NCI-H1092 (cell line): ENCODE measurements at regions not wholly inside any gene's neighbourhood (a gene's known extent, or its start where the extent isn't known, plus 50 kb on each side); places are given as distances from the start of the nearest gene placed in this dataset.
"Not testable (repeated sequence)": the region's sequence is repeated elsewhere in the genome, so short reads cannot be mapped to it uniquely, and the experiment has no call there.

Source experiments
- DNase-seq: peaks from one replicate; lab custom pipeline; 2025; lab: John Stamatoyannopoulos, UW

DNA sequence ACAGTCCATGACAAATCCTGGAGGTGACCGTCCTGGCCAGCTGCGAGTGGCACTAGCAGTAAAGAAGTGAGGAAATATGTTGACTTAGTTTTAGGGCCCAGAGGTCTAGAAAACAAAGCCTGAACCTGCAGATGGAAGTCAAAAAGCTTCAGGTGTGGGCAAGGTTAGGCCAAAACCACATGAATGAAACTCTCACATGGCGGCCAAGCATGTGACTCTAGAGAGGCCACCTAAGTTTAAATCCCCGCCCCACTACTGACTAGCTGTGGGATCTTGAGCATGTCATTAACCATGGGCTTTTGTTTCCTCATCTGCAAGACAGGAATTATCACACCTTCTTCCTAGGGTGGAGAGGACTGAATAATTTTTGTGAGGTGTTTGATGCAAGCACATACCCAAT lies 148.2 kb upstream of the DAB1 start:
- no peak for DNase-seq

- DNase-seq = not testable (repeated sequence)
Observed at GRCh38 chr1:57558066-57558465, 134.2 kb upstream of the DAB1 start.

DNA sequence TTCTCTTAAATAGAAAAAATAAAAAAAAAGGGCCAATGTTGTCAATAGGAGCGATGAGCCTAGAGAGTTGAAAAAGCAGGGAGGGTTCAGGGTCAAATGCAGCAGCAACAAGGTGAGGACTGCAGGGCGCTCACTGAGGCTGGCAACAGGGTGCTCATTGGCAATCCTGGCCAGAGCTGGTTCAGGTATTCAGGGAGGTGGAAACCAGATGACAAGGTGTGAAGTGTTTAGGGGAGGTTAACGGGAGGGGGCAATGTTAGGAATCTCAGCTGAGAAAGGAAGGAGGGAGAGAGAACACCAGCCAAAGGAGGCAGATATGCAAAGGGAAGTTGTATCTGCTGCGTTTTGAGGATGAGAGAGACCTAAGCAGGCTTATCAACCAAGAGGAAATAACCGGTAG lies 129.8 kb upstream of the DAB1 start:
- DNase-seq = no peak

GRCh38 chr1:57551476-57551875 lies 127.6 kb upstream of the DAB1 start:
- DNase-seq = no peak

DNA sequence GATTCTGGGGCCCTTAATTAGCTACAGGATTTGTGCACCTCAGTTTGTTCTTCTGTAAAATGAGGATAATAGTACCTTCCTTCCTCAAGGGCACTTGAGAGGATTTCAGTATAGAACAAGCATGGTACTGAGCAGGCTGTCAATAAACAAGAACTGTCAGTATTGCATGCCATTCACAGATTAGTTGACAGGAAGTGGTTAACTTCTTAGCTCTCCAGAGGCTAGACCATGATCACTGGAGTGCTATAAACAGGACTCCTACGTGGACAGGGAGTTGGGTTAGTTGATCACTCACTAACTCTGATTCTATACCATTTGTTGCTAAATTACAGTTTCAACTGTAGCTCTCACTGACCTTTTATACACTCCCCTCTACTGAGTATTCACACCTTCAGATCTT lies 126.2 kb upstream of the DAB1 start:
- no peak for DNase-seq

DNA sequence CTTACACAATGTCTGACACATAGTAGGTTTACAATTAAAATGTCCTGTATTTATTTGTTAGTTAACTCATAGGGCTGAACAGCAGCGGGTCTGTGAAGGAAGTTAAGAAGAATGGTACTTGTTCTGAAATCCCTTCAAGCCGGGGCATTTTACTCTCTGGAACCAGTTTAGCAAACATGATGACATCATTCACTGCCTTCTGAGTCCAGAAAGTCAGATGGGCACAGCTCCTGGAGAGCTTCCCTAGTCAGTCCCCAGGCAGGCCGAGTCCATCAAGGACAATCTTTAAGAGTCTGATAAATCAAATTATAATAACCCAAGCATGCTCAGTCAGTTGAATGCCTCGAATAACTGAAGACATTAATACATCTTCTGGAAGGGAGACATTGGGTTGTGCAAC lies 125.4 kb upstream of the DAB1 start:
- DNase-seq = no peak

GRCh38 chr1:57546549-57547330 lies 122.9 kb upstream of the DAB1 start:
- no peak for DNase-seq

- DNase-seq = no peak
Observed at GRCh38 chr1:57544345-57544744, 120.5 kb upstream of the DAB1 start.

DNA sequence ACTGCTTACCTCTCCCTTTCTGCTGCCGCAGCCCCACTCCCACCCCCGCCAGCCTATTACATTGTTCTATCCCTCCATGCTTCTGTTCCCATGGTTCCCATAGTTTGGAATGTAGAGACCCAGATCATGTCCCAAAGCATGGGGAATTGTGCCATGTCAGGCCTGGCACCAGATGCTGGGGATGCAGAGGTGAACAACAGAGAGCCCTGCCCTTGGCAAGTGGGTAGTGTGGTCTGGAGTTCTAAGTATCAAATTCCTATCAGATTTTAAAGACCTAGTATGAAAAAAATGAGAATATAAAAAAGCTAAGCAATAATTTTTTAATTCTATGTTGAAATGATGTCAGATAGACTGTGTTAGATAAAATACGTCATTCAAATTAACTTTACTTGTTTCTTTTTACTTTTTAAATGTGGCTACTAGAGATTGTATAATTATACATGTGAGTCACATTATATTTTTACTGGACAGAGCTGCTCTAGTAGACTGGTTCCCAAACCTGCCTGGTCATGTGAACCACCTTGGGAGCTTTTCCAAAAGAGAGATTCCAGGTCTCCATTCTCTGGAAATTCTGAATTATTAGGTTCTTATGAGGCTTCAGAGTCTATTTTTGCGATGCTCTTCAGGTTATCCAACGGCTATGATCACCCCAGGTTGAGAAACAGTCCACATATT lies 113.0 kb upstream of the DAB1 start:
- DNase-seq = no peak

- DNase-seq = no peak
Observed at GRCh38 chr1:57532299-57532698, 108.4 kb upstream of the DAB1 start.

DNA sequence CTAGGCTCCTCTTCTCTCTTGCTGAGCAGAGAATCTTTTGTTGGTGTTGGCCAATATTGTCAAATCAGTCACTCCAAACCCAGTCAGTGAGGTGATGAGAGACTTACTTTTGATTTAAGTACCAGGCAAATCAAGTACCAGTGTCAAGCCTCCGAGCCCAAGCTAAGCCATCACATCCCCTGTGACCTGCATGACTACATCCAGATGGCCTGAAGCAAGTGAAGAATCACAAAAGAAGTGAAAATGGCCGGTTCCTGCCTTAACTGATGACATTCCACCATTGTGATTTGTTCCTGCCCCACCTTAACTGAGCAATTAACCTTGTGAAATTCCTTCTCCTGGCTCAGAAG lies 107.0 kb upstream of the DAB1 start:
- DNase-seq = not testable (repeated sequence)

DNA sequence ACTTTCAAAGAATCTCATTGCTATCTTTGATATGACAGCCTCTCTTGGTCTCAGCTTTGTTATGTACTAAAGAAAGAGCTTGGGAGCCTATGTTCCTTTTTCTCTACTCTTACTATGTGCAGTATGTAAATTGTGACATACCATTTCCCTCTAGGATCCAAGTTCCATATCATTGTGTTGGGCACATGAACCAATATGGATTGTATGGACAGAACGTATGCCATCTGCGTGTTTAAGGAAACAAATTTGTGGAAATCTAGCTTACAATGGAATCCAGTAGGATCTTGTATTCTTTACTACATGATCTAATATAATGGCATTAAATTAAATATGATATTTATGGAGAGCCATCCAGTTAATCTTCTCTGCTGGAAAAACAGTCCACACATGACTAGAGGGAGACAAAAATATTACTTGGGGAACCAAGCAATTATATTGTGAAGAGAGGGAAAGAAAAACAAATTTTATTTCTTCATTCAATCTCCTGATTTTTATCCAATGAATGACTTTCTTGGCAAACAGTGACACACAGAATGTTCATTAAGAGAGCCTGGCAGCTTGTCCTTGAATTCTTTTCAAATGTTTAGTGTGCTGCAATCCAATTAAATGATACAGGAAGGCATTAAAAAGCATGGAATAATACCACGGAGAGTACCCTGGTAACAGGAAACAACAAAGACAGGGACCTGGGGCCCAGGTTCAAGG lies 106.5 kb upstream of the DAB1 start:
- DNase-seq = no peak

- DNase-seq = no peak
Observed at GRCh38 chr1:57522575-57522974, 98.7 kb upstream of the DAB1 start.

DNA sequence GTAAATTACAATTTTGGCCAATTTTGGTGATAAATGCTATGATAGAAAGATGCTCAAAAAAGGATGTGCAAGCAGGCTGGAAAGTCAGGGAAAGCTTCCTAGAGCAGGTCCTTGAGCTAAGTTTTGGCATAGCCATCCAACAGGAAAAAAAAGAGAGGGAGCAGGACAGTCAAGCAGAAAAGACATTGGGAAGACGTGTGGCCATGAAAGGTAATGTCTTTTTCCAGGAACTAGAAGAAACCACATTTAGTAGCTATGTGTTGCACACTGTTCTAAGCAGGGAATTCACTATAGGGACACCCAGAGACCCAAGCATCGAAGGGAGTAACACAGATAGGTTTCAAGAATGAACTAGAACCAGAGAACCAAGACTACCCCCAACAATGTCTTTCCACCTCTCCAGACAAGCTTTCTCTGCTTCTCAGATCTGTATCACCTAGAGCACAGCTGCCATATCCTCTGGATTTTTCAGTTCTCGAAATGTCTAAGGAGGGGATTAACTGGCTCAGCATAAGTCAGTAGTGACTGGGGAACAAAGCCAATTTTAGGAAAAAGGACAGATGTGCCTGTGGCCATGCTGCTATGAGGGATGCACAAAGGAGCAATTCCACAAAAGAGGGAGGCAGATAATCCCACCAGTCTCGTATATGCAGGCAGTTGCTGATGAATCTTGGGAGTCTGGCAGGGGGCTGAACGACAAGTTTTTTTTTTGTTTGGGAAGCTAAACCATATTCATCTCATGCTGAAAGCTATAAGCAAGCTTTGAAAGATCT lies 97.1 kb upstream of the DAB1 start:
- no peak for DNase-seq

DNA sequence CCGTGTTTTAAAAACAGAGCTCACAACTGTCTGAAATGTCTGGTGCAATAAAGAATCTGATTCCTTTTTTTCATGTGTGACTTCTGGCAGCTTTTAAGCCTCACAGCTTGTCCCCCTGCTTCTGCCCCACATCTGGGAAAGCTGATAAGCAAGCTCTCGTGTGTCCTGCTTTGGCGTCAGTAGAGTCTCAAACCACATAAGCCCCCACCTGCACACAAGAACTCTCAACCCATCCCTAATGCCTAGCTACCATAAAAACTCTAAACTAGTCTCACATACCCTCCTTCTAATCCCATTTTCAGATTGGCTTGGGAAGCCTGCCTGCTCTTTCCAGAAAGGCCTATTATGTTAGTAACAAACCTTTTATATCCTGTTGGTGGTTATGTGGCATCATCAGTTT lies 94.6 kb upstream of the DAB1 start:
- DNase-seq = no peak

DNA sequence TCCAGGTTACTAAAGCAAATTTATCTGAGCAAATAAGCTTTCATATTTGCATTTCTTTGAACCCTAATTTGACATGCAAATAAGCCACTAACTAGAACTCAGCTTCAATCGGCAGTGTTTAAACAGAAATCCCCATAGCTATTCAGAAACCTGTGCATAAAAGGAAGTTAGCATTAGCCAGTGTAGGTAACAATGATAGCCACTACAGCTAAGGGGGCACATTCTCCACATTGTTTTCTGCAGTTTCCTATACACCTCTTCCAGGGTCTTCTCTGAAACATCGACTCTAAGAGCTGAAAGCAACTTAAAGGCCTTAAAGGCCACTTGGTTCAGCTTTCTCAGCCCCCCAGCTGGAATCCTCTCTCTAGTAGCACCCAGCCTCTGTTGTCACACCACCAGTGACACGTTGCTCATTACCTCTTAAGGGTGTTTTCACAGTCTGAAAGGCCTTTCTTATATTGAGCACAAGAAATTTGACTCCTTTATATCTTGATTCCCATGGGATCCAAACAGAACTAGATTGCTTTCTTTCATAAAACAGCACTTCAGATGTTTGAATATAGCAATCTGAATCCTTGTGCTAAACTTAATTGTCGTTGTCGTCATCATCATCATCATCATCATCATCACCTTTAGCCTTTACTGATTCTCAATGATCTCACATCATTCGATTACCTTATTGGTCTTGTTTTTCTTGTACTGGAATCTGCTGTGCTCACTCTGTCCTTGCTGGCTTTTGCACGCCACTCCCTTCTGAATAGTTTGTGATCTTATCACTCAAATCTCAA lies 93.9 kb upstream of the DAB1 start:
- no peak for DNase-seq

DNA sequence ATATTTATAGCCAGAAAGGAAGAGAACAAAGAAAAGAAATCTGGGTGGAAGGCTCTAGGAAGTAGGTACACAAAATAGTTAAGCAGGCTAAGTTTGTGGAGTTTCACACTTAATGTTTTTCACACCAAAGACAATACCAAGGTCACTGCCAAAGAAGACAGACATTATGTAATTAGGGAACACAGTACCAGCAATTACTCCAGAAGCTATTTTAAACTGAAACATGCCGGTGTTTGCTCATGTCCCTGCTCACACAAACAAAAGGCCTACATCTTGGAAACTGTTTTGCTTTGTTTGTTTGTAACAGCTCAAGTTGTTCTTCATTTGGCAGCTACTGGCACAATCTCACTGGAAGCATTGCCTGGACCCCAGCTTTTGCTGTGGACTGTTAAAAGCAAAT lies 88.5 kb upstream of the DAB1 start:
- DNase-seq = no peak

DNA sequence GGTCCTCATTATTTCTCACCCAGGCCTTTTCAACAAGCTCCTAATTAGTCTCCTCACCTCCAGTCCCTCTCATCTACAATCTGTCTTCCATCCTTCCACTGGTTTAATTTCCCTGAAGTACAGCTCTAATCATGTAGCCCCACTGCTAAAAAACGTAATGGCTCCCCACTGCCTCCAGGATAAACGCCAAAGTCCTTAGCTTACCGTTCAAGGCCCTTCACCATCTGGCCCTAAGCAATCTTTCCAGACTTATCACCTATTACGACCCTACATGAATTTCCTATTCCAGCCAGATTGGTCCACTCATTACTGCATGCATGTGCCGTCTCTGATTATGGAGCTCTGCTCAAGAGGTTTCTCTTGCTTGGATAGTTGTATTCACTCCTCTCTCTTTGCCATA lies 83.1 kb upstream of the DAB1 start:
- DNase-seq = no peak

- no peak for DNase-seq
Observed at GRCh38 chr1:57503337-57503736, 79.5 kb upstream of the DAB1 start.

DNA sequence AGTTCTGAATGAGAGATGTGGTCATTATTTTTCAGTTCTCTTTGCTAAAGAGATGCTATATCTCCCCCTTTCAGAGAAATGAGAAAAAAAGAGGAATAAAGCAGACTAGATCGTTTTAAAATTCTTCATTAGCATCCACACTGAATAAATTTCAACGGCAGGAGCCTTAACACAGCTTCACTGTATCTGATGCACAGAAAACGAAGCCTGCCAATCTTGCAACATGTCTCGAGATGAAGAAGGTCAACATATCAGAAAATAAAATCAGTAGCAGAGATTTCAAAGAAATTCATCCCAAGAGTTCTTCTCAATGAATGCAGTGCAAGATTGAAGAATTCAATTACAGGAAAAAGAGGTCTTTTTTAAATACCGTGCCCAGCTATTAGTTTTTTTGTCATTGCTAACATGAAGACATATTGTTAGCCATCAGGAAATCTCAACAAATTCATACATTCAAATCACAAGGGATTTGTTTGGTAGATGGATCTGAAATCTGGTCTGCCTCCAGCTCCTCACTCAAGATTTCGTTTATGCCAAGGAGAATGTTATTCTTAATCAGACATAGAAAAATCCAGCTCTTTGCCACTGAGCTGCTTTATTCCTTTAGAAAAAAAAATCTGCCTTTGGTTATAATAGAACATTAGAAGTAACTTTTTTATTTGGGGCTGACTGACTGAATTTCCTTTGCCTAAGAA lies 76.4 kb upstream of the DAB1 start:
- DNase-seq = no peak

DNA sequence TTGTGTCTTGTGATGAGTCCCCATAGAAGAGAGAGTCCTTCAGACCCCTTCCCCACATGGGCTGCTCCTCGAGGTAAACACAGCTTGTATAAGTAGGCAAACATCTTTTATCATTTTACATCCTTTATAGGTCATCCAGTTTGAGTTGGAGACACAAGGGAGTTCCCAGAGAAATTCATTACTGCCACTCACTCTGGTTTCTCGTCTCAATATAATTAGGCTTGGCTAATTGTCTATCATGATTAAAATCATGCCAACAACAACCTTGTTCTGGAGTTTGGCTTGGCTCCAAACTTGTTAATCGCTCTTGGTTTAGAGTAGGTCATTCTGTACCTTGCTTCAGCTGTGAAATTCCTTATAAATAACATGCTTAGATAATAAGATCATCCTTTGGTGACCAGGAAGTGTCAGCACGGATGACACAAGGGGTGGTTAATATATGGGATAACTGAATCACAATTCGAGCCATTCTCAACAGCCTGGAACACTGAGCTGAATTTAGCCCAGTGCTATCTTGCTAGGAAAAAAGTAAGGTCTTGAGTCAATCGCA lies 70.7 kb upstream of the DAB1 start:
- DNase-seq = no peak
